ENCODE measurements at regions not wholly inside any gene's neighbourhood (a gene's known extent, or its start where the extent isn't known, plus 50 kb on each side); places are given as distances from the start of the nearest gene placed in this dataset.

DNA sequence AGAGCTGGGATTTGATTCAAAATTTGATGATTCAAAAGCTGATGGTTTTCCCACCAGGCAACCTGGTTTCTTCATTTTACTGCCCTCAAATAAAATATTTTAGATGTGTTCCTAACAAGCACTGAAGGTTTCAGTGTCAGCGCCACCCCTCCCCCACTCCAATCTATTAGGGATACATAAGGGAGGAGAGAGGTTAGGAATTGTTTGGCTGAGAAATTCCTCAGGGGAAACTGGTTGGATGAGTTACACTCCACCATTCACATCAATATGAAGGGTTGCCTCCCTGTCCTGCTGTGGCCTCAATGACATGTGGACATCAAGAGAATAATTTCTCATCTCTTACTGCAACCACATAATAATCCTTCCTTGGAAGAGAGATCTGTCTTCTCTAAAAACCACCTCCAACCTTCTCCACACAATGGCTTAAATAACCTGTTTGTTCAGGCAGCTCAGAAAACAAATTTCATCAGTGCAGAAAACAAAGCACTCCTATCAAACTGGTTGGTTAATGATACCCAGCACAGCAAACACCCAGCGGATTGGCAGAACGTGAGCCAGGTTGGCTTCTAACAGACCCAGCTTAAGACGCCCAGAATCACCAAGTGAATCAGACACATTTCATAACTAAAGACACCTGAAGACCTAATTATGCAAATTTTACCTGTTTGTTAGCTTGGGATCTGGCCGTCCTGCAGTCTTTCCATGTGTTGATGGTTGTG, 136.0 kb upstream of the SGK1 start:
- Histone ChIP-seq H3K27ac (replicated peaks) (no peak overlapping the region), H3K4me3 (replicated peaks; ENCODE audit: insufficient read depth, low read length) (no peak overlapping the region), H3K27me3 (ENCODE audit: insufficient read depth, poor library complexity, severe bottlenecking) (no peaks in the 10 kb centered on the region)
- no peak for DNase-seq (ENCODE audit: low read depth in 1 of 2, low spot score in 1 of 2)
- TF ChIP-seq, protein P1, sequence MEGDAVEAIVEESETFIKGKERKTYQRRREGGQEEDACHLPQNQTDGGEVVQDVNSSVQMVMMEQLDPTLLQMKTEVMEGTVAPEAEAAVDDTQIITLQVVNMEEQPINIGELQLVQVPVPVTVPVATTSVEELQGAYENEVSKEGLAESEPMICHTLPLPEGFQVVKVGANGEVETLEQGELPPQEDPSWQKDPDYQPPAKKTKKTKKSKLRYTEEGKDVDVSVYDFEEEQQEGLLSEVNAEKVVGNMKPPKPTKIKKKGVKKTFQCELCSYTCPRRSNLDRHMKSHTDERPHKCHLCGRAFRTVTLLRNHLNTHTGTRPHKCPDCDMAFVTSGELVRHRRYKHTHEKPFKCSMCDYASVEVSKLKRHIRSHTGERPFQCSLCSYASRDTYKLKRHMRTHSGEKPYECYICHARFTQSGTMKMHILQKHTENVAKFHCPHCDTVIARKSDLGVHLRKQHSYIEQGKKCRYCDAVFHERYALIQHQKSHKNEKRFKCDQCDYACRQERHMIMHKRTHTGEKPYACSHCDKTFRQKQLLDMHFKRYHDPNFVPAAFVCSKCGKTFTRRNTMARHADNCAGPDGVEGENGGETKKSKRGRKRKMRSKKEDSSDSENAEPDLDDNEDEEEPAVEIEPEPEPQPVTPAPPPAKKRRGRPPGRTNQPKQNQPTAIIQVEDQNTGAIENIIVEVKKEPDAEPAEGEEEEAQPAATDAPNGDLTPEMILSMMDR (IDR thresholded peaks at IDR 0.05; ENCODE audit: insufficient read depth, low read length): no peak
- TF ChIP-seq SPI1 (IDR thresholded peaks at IDR 0.05; ENCODE audit: borderline replicate concordance, low read depth) (no peak), GABPA (IDR thresholded peaks at IDR 0.05; ENCODE audit: low read depth) (no peak), POLR2AphosphoS5 (IDR thresholded peaks at IDR 0.05; ENCODE audit: low read depth) (no peak)
- TF ChIP-seq, protein P2, sequence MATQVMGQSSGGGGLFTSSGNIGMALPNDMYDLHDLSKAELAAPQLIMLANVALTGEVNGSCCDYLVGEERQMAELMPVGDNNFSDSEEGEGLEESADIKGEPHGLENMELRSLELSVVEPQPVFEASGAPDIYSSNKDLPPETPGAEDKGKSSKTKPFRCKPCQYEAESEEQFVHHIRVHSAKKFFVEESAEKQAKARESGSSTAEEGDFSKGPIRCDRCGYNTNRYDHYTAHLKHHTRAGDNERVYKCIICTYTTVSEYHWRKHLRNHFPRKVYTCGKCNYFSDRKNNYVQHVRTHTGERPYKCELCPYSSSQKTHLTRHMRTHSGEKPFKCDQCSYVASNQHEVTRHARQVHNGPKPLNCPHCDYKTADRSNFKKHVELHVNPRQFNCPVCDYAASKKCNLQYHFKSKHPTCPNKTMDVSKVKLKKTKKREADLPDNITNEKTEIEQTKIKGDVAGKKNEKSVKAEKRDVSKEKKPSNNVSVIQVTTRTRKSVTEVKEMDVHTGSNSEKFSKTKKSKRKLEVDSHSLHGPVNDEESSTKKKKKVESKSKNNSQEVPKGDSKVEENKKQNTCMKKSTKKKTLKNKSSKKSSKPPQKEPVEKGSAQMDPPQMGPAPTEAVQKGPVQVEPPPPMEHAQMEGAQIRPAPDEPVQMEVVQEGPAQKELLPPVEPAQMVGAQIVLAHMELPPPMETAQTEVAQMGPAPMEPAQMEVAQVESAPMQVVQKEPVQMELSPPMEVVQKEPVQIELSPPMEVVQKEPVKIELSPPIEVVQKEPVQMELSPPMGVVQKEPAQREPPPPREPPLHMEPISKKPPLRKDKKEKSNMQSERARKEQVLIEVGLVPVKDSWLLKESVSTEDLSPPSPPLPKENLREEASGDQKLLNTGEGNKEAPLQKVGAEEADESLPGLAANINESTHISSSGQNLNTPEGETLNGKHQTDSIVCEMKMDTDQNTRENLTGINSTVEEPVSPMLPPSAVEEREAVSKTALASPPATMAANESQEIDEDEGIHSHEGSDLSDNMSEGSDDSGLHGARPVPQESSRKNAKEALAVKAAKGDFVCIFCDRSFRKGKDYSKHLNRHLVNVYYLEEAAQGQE (IDR thresholded peaks at IDR 0.05; ENCODE audit: insufficient replicate concordance, low read depth): no peak

DNA sequence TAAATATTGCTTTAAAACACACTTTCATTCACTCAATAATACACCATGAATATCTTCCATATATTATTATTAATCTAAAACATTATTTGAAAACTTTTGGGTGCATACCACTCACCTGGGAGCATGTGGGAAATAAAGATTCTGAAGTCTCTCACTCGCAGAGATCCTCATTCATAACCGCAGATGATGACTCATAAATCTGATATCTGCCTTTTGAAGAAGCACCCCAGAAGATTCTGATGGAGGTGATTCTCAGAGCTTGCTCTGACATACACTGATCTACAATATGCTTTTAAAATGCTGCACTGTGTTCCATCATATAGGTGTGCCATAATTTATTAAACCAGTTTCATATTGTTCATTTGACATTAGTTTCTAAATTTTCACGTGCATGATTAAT, 135.0 kb upstream of the SGK1 start:
- no peak for DNase-seq (ENCODE audit: low read depth in 1 of 2, low spot score in 1 of 2)
- no peak overlapping the region for H3K27ac ChIP-seq (replicated peaks)
- no peak for TF ChIP-seq POLR2AphosphoS5 (IDR thresholded peaks at IDR 0.05; ENCODE audit: low read depth)
- no peak for TF ChIP-seq SPI1 (IDR thresholded peaks at IDR 0.05; ENCODE audit: borderline replicate concordance, low read depth)
- TF ChIP-seq, protein P2 (IDR thresholded peaks at IDR 0.05; ENCODE audit: insufficient replicate concordance, low read depth): no peak
- no peak for TF ChIP-seq GABPA (IDR thresholded peaks at IDR 0.05; ENCODE audit: low read depth)
- TF ChIP-seq, protein P1 (IDR thresholded peaks at IDR 0.05; ENCODE audit: insufficient read depth, low read length): no peak
- no peak overlapping the region for H3K4me3 ChIP-seq (replicated peaks; ENCODE audit: insufficient read depth, low read length)
- H3K27me3 ChIP-seq (ENCODE audit: insufficient read depth, poor library complexity, severe bottlenecking): no peaks in the 10 kb centered on the region

DNA sequence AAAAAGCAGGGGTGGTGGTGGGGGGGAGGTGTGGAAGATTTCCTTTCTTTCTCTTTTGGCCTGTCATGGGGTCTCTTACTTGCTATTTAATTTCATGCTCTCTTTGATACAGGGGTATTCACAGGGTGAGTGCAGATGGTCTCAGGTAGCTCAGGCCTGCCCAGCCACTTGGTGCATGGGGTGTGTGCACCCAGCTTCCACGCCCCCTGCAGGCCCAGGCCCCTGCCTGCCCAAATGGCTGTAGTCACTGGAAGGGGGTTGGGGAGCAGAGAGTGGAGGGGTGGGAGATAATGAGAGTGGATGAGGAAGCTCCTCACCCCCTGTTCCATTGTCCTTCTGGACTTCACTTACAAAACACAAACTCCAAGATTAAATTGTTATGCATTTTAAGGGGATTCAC, 133.6 kb upstream of the SGK1 start:
- Histone ChIP-seq H3K4me3 (replicated peaks; ENCODE audit: insufficient read depth, low read length) (no peak overlapping the region), H3K27ac (replicated peaks) (no peak overlapping the region), H3K27me3 (ENCODE audit: insufficient read depth, poor library complexity, severe bottlenecking) (no peaks in the 10 kb centered on the region)
- TF ChIP-seq SPI1 (IDR thresholded peaks at IDR 0.05; ENCODE audit: borderline replicate concordance, low read depth) (no peak), GABPA (IDR thresholded peaks at IDR 0.05; ENCODE audit: low read depth) (no peak), POLR2AphosphoS5 (IDR thresholded peaks at IDR 0.05; ENCODE audit: low read depth) (no peak)
- TF ChIP-seq, protein P1 (IDR thresholded peaks at IDR 0.05; ENCODE audit: insufficient read depth, low read length): no peak
- TF ChIP-seq, protein P2 (IDR thresholded peaks at IDR 0.05; ENCODE audit: insufficient replicate concordance, low read depth): no peak
- DNase-seq (ENCODE audit: low read depth in 1 of 2, low spot score in 1 of 2): no peak

Measured in HL-60 (cell line).